ENCODE measurements at regions not wholly inside any gene's neighbourhood (a gene's known extent, or its start where the extent isn't known, plus 50 kb on each side); places are given as distances from the start of the nearest gene placed in this dataset.

DNA sequence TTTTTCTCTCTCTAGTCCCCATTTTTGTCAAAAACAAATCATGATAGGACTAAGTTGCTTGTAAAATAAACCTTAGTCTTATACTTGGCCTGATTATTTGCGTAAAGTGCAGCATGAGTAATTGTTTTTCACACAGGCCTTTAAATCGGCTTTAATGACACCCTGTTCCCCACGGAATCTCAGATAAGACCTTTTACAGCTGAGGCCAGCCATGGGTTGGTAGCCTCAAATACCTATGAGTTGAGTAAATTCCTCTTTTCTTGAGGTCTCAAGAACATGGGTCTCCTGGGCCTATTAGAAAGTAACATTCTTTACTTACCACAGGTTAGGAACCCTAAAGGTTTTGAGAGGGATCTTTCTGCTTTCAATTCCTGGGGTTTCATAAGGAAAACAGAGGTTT, 761.0 kb upstream of the PHF14 start:
- TF ChIP-seq, protein P1, sequence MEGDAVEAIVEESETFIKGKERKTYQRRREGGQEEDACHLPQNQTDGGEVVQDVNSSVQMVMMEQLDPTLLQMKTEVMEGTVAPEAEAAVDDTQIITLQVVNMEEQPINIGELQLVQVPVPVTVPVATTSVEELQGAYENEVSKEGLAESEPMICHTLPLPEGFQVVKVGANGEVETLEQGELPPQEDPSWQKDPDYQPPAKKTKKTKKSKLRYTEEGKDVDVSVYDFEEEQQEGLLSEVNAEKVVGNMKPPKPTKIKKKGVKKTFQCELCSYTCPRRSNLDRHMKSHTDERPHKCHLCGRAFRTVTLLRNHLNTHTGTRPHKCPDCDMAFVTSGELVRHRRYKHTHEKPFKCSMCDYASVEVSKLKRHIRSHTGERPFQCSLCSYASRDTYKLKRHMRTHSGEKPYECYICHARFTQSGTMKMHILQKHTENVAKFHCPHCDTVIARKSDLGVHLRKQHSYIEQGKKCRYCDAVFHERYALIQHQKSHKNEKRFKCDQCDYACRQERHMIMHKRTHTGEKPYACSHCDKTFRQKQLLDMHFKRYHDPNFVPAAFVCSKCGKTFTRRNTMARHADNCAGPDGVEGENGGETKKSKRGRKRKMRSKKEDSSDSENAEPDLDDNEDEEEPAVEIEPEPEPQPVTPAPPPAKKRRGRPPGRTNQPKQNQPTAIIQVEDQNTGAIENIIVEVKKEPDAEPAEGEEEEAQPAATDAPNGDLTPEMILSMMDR (IDR thresholded peaks at IDR 0.05 in 2 of 3, conservative IDR thresholded peaks at IDR 0.05 in 1 of 3; ENCODE audit: borderline replicate concordance in 1 of 3, insufficient read depth in 1 of 3, low read depth in 2 of 3, low read length in 2 of 3), result no peak
- TF ChIP-seq TCF7L2 (IDR thresholded peaks at IDR 0.05; ENCODE audit: borderline replicate concordance, extremely low read depth, insufficient read depth, insufficient read length) (no peak), JUND (IDR thresholded peaks at IDR 0.05) (no peak), EZH2 (IDR thresholded peaks at IDR 0.05) (no peak), RAD21 (IDR thresholded peaks at IDR 0.05; ENCODE audit: low read depth) (no peak)
- TF ChIP-seq, protein P2, sequence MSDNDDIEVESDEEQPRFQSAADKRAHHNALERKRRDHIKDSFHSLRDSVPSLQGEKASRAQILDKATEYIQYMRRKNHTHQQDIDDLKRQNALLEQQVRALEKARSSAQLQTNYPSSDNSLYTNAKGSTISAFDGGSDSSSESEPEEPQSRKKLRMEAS (IDR thresholded peaks at IDR 0.05), result no peak
